GM19468 (cell line): ENCODE measurements at regions not wholly inside any gene's neighbourhood (a gene's known extent, or its start where the extent isn't known, plus 50 kb on each side); places are given as distances from the start of the nearest gene placed in this dataset.
"Not testable (repeated sequence)": the region's sequence is repeated elsewhere in the genome, so short reads cannot be mapped to it uniquely, and the experiment has no call there.

ENCODE experiments used
- ATAC-seq: cut with Tn5 transposase; IDR thresholded peaks from one replicate; pipeline ENCODE4 v1.9.1; 2021; ENCODE audit warnings: mild to moderate bottlenecking, moderate library complexity, moderate number of reproducible peaks; ENCODE audit not compliant: unreplicated experiment; ENCODE audit errors: extremely low read depth

DNA sequence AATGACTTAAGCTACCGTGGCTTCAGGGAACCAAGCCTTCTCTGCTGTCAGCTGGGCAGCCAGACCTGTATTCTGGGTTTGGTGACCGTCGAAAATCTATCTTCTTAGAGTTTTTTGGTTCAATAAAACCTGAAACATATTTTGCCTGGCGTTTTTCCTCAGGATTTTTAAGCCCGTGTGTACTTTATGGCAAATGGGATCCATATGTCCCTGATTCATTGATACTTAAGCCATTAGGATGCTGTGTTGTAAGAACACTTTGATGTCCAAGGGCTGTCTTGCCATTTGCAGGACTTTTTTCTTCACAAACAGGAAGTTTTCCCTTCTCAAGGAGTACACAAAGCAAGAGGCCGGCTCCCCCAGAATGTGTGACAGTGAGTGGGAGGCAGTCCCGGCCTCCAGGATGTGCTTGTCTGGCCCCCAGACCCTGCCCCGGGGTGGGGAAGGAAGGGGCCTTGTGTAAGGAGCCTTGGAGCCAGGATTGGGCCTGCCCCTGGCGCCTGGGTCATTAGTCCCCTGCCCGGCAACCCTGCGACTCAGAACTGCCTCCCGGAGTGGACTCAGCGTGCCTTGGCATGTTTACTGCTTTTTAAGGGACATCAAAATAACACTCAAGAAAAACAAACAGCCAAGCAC, 83.4 kb upstream of the SMIM23 start:
- ATAC-seq = no peak

DNA sequence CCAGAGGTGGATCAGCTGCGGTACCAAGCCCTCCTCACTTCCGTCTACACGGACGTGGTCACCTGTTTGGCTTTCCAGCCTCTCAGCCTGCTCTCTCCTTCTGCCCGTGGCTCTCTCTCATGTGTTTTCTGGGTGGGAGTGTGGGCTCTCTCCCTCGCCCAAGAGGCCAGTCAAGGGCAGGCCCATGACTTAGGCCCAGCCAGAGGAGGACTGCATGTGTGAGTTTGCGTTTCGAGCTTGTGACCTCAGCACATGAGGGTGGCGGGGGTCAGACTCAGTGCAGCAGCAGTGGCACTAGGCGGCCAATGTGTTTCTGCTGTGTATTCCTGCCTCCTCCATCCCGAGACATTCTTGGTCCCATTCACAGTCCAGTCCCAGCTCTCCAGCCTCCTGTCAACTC, 82.5 kb upstream of the SMIM23 start:
- no peak for ATAC-seq

DNA sequence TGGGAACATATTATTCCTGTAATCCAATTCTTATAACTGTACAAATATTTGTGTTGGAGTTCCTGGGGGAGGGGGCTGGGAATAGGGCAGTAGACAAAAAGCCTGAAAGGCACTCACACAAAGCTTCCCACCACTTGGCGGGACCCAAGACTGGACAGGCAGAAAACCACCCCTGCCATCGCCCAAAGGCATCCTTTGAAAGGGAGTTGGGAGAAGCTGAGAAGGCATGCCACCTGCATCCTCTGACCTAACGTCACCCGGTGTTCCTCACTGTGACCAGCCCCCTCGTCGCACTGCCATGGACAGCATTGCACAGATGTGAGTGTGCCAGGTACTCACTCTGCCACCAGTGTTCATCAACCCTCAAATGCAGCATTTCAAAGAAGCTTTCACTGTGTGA, 80.6 kb upstream of the SMIM23 start:
- no peak for ATAC-seq

DNA sequence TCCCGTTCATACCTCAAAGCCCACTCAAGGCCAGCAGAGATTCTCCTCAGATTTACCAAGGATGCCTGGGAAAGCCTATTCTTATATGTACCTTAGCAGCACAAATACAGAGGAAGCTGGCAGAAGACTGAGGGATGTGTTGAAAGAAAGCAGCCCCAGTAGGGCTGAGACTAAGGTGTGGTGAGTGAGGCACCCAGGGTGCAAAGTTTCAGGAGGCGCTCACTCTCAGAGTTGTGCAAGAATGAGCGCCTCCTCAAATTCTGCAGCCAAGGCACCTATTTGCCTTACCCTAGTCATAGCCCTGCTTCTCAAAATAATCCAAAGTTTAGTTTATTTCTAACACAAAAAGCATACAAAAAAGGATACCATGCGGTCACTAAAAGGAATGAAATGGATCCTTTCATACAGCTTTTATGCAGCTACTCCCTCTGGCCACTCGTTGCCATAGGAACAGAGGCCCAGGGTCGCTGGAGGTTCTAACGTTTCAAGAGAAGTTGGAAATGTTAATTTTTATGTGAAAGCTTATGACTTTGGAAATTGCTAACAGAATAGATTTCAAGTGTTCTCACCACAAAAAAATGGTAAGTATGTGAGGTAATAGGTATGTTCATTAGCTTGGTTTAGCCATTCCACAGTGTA, 79.7 kb upstream of the SMIM23 start:
- ATAC-seq = no peak

DNA sequence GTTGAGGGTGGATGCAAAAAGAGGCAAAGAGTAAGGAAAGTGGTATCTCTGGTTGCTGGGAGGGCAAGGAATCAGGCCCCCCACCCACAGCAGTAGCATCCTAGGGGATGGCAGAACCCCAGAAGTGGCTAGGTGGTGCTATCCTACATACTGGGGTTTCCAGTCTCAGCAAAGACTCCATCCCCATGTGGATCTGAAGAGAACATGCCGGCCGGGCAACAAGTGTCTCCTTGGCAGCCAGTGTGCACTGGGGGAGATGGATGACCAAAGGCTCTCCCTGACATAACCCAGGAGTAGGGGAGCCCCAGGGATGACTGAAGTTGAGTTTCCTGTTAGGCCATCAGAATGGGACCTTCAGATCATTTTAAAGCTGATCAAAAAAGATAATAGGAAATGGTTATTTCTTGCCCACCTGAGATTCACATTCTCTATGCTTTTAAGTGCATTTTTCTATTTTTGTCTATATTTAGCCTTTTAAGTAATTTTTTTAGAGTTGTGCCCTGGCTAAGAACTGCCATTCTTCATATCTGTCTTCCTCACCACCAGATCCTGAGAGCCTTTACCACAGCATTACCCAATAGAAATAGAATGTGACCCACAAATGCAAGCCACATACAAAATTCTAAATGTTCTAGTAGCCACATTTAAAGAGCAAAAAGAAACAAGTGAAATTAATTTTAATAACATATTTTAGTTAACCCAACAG, 78.7 kb upstream of the SMIM23 start:
- no peak for ATAC-seq

DNA sequence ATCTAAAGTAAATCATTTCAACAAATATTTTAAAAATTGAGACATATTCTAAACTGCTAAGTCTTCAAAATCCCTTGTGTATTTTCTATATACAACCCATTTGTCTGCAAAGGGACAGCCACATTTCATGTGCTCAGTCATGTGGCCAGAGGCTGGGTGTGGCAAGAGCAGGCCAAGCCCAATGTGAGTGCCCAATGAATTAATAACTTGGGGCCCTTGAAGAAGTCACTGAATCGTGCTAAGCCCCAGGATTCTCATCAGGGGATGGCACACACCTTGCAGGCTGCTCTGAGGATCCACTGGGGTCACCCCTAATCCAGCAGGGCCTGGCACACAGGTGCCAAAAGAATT, 78.2 kb upstream of the SMIM23 start:
- no peak for ATAC-seq

DNA sequence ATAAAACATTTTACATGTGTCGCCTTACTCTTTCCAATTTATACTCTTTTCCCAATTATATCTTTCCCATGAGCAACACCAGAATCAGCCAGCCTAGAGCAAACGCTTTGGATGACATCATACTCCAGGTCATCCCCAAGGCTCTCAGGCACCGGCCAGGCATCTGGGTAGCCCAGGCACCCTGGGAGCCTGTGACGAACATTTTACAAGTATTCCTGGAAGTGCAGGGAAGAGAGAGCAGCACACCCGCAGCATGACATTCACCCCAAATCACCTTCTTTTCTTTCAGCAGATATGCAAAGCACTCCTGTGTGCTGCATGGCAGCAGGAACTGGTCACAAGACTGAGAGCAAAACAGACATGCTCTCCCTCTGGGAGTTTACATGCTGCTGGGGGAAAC, 75.7 kb upstream of the SMIM23 start:
- ATAC-seq = no peak

DNA sequence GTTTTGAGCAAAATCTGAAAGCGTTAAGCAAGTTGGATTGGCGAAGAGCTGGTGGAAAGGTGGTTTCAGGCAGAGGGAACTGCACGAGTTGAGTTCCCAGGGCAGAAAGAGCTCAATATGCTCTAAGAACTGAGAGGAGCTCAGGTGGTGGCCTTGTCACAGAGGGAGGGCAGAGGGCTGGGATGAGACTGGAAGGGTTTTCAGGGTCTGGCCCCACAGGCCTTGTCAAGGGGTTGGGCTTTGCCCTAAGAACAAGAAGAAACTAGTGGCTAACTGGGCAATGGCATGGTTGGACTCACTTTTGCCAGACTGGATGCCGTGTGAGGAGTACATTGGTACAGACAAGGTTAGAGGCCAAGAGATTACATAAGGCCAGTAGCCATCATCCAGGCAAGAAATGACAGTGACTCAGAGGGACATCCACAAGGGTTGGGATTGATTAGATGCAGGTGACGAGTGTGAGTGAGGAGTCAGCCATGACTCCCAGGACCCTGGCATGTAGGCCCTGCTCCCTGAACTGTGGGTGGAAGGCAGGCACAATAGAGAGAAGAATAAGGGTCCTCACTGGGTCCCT, 75.1 kb upstream of the SMIM23 start:
- no peak for ATAC-seq

DNA sequence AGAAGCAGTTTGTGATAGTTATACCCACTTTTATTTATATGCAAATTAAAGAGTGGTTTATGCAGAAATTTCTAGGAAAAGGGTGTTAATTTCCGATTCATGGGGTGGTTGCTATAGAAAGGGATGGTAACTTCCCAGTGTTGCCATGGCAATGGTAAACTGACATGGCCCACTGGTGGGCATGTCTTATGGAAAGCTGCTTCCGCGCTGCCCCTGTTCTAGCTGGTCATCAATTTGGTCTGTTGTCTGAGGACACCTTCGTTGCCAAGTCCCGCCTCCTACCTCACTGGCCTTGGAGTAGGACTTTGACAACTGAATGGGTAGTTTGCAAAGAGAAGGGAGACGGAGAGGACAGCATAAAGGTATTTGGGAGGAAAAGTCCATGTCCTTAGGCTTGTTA, 74.0 kb upstream of the SMIM23 start:
- ATAC-seq = no peak

DNA sequence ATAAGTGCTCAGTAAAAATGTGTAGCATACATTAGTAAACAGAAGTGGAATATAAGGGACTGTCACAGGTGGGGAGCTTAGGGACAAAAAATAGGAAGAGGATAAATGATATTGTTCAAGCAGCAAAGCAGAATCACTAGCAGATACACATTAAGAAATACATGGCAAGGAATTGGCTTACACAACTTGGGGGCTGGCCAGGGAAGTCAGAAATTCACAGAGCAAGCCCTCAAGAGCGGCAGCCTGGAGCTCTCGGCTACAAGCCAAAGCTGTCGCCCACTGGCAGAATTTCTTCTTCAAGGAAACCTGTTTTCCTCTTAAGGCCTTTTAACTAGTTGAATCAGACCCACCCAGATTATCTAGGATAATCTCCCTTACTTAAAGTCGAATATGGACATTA, 73.0 kb upstream of the SMIM23 start:
- no peak for ATAC-seq

DNA sequence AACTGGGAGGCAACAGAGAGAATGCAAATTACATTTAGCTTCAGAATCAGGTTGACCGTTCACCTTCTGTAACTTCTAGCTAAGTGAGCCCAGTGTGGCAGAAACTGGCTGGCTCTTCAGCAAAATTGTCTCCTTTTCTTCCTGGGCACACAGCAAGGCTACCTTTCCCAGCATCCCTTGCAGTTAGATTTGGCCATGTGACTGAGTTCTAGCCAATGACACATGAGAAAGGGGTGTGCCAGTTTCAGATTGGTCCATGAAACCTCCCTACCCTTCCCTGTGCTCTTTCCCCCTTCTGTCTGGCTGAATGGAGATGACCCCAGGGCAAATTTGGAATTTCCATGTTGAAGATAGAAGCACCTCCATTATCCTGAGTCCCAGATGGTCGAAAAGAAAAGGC, 72.5 kb upstream of the SMIM23 start:
- no peak for ATAC-seq

DNA sequence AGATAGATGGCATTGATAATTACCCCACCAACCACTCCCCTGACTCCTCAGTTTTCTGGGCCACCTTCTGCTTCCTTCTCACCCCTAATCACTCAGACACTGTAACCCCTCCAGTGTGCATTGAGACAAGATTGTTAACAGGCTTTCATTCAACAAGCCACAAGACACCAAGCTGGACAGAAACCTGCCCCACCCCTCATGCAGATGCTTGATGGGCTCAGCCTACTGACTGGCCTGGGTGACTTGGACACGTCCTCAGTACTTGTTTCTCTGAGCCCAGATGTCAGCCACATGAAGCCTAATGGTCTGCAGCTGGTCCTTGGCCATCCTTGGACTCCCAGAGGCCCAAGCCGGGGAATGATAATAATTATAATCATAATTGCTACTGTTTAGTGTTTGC, 71.4 kb upstream of the SMIM23 start:
- no peak for ATAC-seq

DNA sequence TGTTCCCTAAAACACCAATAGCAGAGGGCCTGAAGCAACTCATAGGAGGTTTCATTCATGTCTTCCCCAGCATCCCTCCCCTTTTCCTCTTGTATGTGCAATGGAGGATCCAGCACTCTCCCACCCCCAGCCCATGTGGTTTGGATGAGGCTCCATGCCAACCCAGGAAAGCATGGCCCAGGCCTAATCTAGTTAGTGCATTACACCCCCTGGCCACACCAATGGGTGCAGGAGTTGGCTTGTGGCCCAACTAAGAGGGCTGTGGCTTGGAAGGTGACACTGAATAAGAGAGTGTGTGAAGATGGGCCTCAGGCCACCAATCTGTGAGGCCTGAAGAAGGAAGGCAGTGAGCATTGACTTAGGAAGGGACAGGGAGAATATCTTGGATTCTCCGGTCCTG, 70.8 kb upstream of the SMIM23 start:
- no peak for ATAC-seq

DNA sequence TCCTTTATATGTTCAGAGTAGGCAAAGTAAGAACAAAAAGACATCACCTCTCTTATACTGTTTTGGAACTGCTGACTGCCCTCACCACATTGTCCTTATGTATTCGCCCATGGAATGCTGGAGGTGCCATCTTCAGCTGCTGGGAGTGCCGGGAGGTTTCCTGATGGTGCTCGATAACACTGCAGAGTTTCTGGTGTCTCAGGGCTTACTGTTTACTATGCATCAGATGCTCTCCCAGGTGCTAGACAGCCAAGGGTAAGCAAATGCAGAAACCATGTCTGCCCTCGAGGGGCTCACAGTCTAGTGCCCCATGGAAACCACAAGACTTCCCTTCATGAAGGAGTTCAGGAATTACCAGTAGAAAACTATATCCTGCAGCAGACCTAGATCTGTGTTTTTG, 70.1 kb upstream of the SMIM23 start:
- no peak for ATAC-seq

DNA sequence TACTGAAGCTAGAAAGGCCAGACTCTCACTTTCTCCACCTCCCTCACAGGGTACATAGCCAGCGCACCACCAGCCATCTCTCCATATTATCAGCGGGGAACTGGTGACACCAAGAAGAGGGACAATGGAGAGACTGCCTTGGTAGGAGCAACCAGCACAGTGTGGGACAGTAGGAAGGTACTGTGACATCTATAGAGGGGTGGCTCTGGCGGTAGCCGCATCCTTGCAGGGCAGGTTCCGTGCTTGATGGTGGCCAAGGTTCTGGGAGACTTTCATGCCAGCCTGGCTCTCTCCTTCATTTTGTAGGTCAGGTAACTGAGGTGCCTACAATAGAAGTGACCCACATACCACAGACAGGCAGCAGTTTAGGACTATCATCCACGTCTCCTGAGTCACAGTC, 65.5 kb upstream of the SMIM23 start:
- no peak for ATAC-seq

DNA sequence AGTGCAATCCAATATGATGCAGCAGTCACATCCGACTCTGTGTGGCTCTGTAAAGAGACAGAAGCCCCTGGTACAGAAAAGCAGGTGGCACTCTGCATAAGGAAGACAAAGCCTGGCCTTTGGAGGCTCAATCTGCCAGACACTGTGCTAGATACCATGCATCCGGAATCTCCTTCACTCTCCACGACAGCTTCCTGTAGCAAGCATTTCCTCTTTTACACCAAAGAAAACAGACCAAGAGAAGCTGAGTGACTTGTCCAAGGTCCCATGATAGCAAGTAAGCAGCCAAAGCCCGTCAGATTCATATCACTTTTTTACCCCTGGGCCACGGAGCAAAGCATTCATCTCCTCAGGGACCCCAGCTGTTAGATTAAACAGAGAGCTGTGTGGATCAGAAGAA, 64.2 kb upstream of the SMIM23 start:
- no peak for ATAC-seq

DNA sequence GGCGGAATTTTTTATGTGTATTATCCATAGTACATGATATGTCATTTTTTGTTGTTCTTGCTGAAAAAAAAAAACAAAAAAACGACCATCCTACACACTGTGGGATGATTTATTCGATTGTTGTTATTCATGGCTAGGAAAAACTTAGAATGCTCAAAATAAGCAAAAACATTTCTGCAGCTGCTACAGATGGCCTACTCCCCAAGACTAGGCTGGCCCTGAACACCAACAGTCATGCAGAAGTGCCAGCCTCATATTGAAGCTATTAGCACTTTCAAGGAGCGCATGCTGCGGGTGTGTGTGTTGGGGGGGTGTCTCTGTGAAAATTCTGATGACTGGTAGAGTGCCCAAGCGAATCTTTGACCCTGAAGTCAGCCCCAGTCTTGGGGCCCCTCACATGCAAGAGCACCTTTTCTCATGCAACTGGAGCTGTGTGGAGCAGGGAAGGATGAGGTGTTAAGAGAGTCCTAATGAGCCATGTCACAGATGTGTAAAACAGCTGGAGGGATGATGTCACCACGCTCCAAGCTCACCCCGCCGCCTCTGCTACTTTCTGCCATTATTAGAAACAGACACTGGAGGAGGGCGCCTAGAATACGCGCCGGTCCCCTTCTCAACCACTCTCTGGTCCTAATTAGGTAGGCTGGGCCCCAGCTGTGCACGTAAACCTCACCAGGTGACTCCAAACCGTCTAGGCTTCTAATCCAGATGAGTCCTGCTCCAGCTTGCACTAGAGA, 61.0 kb upstream of the SMIM23 start:
- no peak for ATAC-seq

DNA sequence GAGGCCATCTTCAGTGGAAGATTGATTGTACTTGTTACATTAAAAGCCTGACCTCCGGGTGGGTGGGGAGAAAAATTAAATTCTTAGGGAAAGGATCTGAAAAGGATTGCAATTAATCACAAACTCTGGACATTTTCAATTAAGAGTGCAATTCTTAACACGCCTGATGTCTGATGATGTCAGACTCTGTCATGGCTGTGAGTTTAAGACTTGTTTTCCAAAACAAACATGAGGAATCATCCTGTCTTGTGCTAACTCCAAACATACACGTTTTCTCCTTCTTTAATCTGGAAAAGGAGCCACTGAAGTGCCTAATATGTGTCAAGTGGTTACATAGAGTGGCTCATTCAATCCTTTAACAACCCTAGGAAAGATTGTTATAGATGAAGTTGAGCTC, 60.4 kb upstream of the SMIM23 start:
- ATAC-seq = no peak

DNA sequence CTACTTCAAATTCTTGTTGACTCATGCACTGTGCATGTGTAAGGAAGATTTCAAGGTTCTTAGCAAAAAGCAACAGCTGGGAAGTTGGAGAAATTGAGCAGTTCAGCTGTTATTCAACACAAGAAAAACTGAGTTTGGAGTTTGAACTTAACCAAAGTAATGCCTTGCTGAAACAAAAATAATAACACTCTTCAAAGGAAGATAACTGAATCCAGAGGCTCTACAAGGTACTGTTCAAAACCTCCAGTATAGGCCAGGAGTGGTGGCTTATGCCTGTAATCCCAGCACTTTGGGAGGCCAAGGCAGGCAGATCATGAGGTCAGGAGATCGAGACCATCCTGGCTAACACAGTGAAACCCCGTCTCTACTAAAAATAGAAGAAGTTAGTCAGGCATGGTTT, 58.8 kb upstream of the SMIM23 start:
- not testable (repeated sequence) for ATAC-seq

DNA sequence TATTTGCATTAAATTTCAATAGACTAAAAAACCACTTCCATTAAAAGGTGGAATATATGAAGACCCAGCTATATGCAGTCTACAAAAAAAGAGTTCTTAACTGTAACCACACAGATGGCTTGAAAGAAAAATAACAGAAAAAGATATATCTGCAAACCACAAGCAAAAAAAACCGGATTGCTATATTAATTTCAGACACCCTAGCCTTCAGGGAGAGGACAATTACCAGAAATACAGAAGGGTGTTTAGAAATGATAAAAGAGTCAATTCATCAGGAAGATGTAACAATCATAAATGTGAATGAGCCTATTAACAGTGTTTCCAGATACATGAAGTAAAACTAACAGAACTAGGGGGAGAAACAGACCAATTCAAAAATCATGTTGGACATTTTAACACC, 56.9 kb upstream of the SMIM23 start:
- ATAC-seq = no peak
